SK-N-MC (cell line): ENCODE measurements at regions not wholly inside any gene's neighbourhood (a gene's known extent, or its start where the extent isn't known, plus 50 kb on each side); places are given as distances from the start of the nearest gene placed in this dataset.

Experiments
- DNase-seq: peaks from one replicate; pipeline ENCODE4 v3.0.0-alpha.2; 2011; ENCODE audit warnings: low read depth, low spot score
- H3K27ac ChIP-seq: fragments of 200-600 bp; sonication (generic); 2 replicates; pipeline ENCODE4 v1.5.1; 2016; ENCODE audit warnings: mixed run types
- H3K36me3 ChIP-seq: fragments of 200-600 bp; sonication (generic); 2 replicates; pipeline ENCODE4 v1.6.1; 2017; ENCODE audit warnings: antibody characterized with exemption, low read length, mixed read lengths; ENCODE audit not compliant: insufficient read depth
- H3K4me3 ChIP-seq: fragments of 200-600 bp; sonication (generic); 2 replicates; pipeline ENCODE4 v1.5.1; 2016
- H3K9ac ChIP-seq: fragments of 200-600 bp; sonication (generic); 2 replicates; pipeline ENCODE4 v1.8.0; 2017; ENCODE audit warnings: mixed run types, mixed read lengths; ENCODE audit not compliant: insufficient read length
- H3K9me3 ChIP-seq: fragments of 200-600 bp; sonication (generic); 2 replicates; pipeline ENCODE4 v1.6.1; 2017; ENCODE audit warnings: low read depth, mild to moderate bottlenecking, antibody characterized with exemption, low read length, moderate library complexity, mixed read lengths
- EZH2 ChIP-seq: fragments of 200-600 bp; sonication (generic); IDR thresholded peaks from one replicate; pipeline ENCODE4 v1.6.1; 2017; ENCODE audit warnings: antibody characterized with exemption
- FOXP2 ChIP-seq: optimal IDR thresholded peaks from 2 replicates; pipeline ENCODE3; 2011; ENCODE audit warnings: mild to moderate bottlenecking, moderate library complexity; ENCODE audit not compliant: insufficient read depth; ENCODE audit errors: extremely low read length, control extremely low read depth
- POLR2AphosphoS5 ChIP-seq: IDR thresholded peaks from 2 replicates; pipeline ENCODE4 v1.6.1; 2012; ENCODE audit warnings: mild to moderate bottlenecking, low read depth, low read length, borderline replicate concordance

GRCh38 chr18:40993363-40993762 is 961.7 kb upstream of the PIK3C3 start:
- Histone ChIP-seq H3K9ac (no peak overlapping the region), H3K27ac (no peak overlapping the region), H3K9me3 (no peaks in the 10 kb centered on the region), H3K4me3 (no peak overlapping the region), H3K36me3 (no peaks in the 10 kb centered on the region)
- TF ChIP-seq FOXP2 (no peak), POLR2AphosphoS5 (no peak), EZH2 (no peak)
- no peak for DNase-seq

GRCh38 chr18:40987581-40987980 is 967.5 kb upstream of the PIK3C3 start:
- no peak for DNase-seq
- H3K9ac ChIP-seq, result no peak overlapping the region
- no peaks in the 10 kb centered on the region for H3K36me3 ChIP-seq
- no peak overlapping the region for H3K4me3 ChIP-seq
- TF ChIP-seq POLR2AphosphoS5 (no peak), EZH2 (no peak), FOXP2 (no peak)
- no peak overlapping the region for H3K27ac ChIP-seq
- no peaks in the 10 kb centered on the region for H3K9me3 ChIP-seq

- Histone ChIP-seq H3K9me3 (no peaks in the 10 kb centered on the region), H3K27ac (no peak overlapping the region), H3K9ac (no peak overlapping the region), H3K36me3 (no peaks in the 10 kb centered on the region), H3K4me3 (no peak overlapping the region)
- TF ChIP-seq FOXP2 (no peak), EZH2 (no peak), POLR2AphosphoS5 (no peak)
- DNase-seq, result no peak
Observed at GRCh38 chr18:40985436-40985835, 969.6 kb upstream of the PIK3C3 start.

GRCh38 chr18:40984856-40985255 is 970.2 kb upstream of the PIK3C3 start:
- no peaks in the 10 kb centered on the region for H3K36me3 ChIP-seq
- H3K9me3 ChIP-seq, result no peaks in the 10 kb centered on the region
- H3K27ac ChIP-seq, result no peak overlapping the region
- no peak for DNase-seq
- no peak overlapping the region for H3K9ac ChIP-seq
- no peak overlapping the region for H3K4me3 ChIP-seq
- no peak for TF ChIP-seq POLR2AphosphoS5
- no peak for TF ChIP-seq EZH2
- no peak for TF ChIP-seq FOXP2

GRCh38 chr18:40983835-40984234 is 971.2 kb upstream of the PIK3C3 start:
- DNase-seq, result no peak
- no peaks in the 10 kb centered on the region for H3K36me3 ChIP-seq
- H3K9me3 ChIP-seq, result no peaks in the 10 kb centered on the region
- H3K4me3 ChIP-seq, result no peak overlapping the region
- H3K27ac ChIP-seq, result no peak overlapping the region
- TF ChIP-seq EZH2 (no peak), FOXP2 (no peak), POLR2AphosphoS5 (no peak)
- no peak overlapping the region for H3K9ac ChIP-seq

GRCh38 chr18:40980171-40980570 is 974.9 kb upstream of the PIK3C3 start:
- H3K27ac ChIP-seq, result no peak overlapping the region
- no peak overlapping the region for H3K4me3 ChIP-seq
- H3K9me3 ChIP-seq, result no peaks in the 10 kb centered on the region
- H3K9ac ChIP-seq, result no peak overlapping the region
- DNase-seq, result no peak
- no peaks in the 10 kb centered on the region for H3K36me3 ChIP-seq
- TF ChIP-seq EZH2, result no peak
- no peak for TF ChIP-seq FOXP2
- TF ChIP-seq POLR2AphosphoS5, result no peak

- Histone ChIP-seq H3K27ac (no peak overlapping the region), H3K9me3 (no peaks in the 10 kb centered on the region), H3K4me3 (no peak overlapping the region), H3K9ac (no peak overlapping the region), H3K36me3 (no peaks in the 10 kb centered on the region)
- no peak for TF ChIP-seq EZH2
- TF ChIP-seq POLR2AphosphoS5, result no peak
- no peak for TF ChIP-seq FOXP2
- DNase-seq, result no peak
Observed at GRCh38 chr18:40976050-40976449, 979.0 kb upstream of the PIK3C3 start.

- Histone ChIP-seq H3K4me3 (no peak overlapping the region), H3K9ac (no peak overlapping the region), H3K27ac (no peak overlapping the region), H3K9me3 (no peaks in the 10 kb centered on the region), H3K36me3 (no peaks in the 10 kb centered on the region)
- DNase-seq, result no peak
- TF ChIP-seq EZH2 (no peak), POLR2AphosphoS5 (no peak), FOXP2 (no peak)
Observed at GRCh38 chr18:40974448-40974847, 980.6 kb upstream of the PIK3C3 start.

- DNase-seq, result no peak
Observed at GRCh38 chr18:40962784-40963183, 992.2 kb upstream of the PIK3C3 start.

More at GRCh38 chr18:40962784-40963183, 992.2 kb upstream of the PIK3C3 start:
- TF ChIP-seq FOXP2, result no peak
- Histone ChIP-seq H3K27ac (no peak overlapping the region), H3K9ac (no peak overlapping the region), H3K9me3 (no peaks in the 10 kb centered on the region), H3K4me3 (no peak overlapping the region), H3K36me3 (no peaks in the 10 kb centered on the region)
